DMS153 (cell line): ENCODE measurements at regions not wholly inside any gene's neighbourhood (a gene's known extent, or its start where the extent isn't known, plus 50 kb on each side); places are given as distances from the start of the nearest gene placed in this dataset.

Experiments used
- DNase-seq: peaks from one replicate; lab custom pipeline; 2025; lab: John Stamatoyannopoulos, UW

DNA sequence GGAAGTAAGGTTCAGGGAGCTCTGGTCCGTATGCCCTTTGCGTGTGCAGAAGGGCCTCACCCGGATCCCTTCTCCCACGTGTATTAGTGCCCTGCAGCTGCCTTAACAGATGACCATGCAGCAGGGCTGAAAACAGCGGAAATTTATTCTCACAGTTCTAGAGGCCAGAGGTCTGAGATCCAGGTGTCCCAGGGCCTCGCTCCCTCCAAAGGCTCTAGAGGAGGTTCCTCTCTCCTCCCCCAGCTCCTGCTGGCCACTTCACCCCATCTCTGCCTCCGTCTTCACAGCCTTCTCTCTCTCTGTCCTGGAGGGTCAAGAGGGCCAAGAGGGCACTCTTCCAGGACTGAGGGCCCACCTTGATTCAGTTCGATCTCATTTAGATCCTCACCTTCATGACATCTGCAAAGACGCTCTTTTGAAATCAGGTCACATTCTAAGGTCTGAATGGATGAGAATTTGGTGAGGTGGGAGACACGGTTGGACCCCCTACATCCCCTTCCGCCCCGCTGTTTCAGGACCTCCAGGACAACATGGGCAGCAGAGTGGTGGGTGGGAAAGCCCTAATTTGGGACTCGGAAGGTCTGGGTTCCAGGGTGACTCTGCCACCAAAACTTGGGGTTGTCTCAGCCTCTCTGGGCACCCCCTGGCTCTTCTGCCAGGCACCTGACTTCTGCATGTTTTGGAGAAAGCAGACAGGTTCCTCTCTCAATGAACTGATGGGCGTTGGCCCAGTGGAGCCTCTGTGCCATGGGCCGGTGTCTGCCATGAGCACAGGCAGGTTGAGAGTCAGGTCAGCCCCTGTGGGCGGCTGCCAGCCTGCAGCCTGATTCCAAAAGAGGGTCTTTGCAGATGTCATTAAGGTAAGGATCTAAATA lies 361.2 kb downstream of the SEC14L1 start:
- DNase-seq: no peak

DNA sequence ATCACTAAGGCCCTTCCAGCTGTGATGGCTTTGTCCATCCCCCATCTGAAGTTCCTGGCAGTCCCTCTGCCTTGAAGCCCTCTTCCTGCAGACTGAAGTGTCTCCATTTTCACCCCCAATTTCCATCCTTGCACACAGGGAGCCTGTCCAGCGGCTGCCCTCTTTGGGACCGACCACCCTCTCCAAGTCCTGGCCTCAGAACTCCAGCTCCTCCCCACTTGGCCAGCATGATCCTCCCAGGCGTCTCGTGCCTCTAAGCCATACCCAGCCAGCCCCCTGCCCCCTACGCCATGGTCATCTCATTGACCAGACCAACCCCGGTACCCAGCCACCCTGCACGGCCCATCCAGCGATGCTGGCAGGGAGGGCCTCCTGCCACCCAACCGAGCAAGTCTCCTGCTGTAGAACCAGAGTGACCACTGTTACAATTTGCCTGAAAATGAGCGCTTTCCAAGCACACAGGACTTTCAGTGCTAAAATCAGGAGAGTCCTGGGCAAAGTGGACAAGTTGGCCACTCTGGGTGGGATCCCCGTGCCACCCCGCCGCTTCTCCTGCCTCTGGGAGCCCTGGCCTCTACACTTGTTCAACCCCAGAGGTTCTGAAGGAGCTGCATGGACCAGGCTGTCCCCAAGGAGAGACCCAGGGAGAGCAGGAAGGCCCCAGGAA lies 362.0 kb downstream of the SEC14L1 start:
- no peak for DNase-seq

DNA sequence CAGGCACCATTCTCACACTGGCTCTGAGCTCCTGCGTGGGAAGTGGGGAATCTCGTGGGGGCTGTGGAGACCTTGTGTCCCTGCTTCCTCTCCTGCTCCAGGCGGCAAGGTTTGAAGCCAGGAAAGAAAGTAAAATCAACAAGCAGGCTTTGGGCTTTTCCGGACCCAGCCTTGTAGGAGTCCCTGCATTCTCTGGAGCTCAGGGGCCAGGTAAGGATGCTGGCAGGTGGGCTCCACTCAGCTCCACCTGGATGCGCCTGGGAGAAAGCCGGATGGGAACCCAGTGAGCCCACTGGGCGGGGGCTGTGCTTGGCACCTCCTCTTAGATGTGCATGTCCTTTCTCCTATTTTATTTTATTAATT lies 362.5 kb downstream of the SEC14L1 start:
- no peak for DNase-seq

DNA sequence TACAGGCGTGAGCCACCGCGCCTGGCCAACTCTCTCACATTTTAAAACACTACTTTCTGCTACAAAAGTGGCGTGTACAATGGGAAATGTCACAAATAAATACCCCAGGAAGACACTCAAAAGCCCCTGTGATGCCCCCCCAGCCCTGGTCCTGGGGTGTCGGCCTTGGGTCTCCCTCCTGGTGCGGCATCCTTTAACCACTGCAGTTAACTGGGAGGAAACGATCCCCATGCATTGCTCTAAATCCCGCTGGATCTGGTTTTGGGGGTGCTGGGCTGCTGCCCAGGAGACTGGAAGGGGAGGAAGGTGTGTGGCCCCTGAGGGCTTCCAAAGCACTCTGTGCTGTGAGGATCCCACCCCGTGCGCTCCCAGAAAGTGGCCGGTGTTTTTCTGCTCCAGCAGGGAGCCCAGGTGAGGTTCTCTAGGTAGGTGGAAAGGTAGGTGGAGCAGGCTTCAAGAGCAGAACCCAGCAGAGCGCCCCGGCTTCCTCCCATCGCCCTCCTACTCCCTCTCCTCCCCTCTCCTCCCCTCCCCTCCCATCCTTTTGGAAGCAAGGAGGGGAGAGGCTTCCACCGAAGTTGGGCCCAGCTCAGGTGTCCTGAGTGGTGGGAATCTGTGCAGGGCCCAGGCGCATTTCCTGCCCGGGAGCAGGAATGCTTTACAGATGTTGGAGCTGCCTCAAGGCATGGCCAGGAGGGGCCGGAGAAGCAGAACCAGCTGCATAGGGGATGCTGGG lies 363.3 kb downstream of the SEC14L1 start:
- no peak for DNase-seq

DNA sequence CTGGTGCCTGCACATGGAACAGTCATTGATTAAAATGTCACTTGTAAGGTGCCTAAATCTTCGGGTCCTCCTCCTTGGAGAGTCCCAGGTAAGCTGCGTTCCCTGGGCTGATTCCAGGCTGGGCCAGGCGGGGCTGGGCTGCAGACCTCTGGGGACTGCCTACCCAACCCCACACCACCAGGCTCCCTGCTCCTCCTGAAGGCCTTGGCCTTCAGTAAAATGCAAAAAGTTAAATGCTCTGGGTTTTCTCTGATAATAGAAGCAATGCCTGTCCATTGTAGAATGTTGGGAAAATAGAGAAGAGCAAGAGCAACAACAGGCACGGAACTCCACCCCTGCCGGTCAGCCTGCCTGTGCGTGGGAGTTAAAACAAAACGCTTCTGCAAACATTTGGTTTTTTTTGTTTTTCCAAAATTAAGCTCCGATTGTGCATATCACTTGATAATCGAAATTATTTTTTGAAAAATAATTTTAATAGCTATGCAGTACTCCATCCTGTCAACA lies 363.9 kb downstream of the SEC14L1 start:
- no peak for DNase-seq

DNA sequence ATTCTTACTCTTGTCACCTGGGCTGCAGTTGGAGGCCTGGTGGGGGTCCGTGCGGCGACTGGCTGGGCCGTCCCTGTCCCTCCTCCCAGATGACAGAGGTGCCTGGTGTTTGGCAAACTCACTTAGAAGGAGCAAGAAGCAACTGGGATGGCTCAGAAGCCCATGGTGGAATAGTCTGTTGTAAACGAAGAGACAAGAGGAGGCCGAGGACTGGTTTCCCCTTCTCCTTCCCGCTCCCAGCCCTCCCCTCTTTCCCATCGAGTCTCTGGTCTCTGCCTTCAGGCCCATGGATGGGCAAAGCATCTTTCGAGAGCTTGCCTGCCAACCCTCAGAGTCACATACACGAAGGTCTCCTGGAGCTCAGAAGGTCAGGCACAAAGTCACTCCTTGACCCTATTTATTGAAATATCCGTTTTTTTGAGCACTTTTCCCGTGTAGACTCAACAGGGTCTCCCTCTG lies 364.4 kb downstream of the SEC14L1 start:
- no peak for DNase-seq

DNA sequence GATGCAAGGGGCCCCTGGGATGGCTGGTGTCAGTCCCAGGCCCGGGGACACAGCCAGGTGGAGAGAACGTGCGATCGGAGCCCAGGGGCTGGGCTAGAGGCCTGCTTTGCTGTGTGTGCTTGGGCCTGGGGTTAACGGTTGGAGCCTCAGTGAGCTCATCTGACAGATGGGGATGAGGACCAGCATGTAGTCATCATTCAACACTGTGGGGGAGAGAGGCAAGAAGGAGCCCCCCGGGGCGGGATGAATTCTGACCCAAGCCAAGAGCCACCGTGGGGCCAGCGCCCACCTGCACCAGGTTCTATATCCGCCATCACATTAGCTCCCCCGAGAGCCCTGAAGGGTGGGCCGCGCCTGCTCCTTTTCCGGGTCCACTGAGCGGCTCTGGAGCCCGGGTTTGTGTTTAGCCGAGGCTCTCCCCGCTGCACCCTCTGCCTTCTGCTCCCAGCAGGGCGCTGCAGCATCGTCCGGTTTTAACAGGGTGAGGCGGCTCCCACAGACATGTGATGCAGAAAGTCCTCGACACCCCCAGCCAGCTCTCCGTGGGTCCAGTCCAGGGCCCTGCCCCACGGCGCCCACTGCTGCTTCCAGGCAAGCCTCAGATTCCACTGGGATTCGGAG lies 365.7 kb downstream of the SEC14L1 start:
- DNase-seq: no peak

DNA sequence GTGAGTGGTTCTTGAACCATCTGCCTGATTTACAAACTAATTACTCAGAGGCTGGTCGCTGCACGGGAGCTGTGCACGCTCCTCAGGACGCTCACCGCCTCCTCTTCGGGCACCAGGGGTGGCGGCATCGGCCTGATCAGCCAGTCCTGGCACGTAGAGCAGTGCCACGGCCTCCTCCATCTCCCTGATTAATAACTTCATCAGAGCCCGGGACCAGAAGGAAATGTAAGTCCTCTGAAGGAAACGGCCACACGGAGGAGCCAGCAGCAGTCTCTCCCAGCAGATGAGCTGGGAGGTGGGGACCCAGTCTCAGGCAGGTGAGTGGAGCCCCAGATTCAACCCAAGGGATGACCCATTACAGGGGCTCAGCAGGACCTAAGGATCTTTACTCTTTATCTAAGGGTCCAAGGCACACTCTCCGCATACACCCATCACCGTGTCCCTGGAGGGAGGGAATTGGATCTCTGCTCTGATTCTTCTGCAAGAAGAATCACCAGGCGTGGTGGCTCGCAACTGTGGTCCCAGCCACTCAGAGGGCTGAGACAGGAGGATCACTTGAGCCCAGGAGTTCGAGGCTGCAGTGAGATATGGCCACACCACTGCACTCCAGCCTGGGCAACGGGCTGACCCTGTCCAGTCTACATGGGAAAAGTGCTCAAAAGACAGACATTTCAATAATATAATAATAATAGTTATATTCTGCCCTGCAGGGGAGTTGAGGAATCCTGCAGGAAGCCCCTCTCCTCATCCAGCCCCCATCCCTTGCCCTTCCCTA lies 366.5 kb downstream of the SEC14L1 start:
- no peak for DNase-seq

DNA sequence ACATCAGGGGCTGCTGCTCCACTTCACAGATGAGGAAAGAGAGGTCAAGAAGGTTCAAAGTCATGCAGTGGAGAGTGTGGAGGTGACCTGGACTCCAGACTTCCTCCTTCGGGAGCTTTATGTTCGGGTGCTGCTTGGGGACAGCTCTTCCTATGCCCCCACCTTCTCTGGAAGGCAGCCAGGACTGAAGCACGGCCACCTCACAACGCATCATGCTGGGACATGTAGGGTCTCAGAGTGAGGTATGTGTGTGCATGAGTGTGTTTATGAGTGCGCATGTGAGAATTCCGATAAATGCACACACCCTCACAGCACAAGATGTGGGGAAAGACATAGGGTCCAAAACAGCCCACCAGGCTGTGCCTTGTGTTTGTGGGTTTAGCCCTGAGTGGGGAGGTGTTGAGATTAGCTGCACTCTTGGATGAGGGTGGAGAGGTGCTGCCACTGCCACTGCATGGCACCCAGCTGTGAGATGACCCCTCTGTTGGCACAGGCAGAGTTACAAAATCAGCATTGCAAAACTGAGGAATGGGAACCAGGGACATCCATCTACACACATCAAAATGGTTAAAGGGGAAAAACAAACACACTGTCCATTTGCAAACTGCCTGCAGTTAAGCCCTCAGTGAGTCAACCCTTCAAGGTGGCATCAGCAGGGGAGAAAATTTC lies 367.4 kb downstream of the SEC14L1 start:
- no peak for DNase-seq

DNA sequence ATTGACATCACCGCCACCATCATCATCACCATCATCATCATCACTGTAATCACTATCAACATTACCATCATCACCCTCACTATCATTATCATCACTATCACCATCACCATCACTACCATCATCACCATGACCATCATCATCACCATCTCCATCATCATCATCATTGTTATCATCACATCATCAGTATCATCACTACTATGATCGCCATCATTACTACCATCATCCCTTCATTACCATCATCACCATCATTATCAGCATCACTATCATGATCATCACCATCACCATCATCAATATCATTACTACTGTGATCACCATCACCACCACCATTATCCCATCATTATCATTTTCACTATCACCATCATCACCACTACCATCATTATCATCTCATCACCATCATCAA lies 368.3 kb downstream of the SEC14L1 start:
- no peak for DNase-seq

DNA sequence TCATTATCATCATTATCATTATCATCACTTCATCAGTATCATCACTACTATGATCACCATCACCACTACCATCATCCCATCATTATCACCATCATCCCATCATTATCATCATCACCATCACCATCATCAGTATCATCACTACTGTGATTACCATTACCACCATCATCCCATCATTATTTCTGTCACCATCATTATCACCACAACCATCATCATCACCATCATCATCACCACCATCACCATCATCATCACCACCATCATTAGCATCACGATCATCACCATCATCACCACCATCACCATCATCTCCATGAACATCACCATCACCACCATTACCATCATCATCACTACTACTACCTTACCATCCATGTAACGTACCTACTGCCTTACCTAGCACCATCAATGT lies 368.8 kb downstream of the SEC14L1 start:
- DNase-seq: no peak

DNA sequence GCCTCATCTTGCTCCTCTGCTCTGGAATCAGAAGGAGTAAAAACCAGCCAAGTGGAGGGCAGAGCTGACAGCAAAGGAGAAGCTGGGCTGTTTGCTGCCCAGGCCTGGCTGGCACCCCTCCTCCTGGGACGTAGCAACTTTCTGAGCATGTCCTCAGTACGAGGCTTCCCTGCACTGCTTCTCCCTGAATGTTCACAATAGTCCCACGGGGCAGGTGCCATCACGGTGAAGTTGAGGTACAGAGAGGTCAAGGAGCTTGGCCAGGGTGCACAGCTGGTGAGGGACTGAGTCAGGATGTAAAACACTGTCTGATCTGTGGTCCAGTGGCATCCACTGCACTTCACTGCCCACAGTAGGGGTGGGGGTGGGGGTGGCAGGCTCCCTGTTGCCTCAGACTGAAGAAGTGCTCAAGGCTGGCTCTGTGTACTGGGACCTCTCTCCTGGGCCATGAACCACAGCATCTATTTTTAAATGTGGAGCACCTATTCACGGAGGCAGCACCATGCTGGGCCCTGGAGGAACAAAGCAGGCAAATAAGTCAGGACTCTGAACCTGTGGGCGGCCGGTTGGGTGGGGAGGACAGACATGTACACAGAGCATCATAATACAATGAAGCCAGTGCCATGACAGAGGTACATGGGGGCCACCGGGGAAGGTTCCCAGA lies 369.5 kb downstream of the SEC14L1 start:
- no peak for DNase-seq

DNA sequence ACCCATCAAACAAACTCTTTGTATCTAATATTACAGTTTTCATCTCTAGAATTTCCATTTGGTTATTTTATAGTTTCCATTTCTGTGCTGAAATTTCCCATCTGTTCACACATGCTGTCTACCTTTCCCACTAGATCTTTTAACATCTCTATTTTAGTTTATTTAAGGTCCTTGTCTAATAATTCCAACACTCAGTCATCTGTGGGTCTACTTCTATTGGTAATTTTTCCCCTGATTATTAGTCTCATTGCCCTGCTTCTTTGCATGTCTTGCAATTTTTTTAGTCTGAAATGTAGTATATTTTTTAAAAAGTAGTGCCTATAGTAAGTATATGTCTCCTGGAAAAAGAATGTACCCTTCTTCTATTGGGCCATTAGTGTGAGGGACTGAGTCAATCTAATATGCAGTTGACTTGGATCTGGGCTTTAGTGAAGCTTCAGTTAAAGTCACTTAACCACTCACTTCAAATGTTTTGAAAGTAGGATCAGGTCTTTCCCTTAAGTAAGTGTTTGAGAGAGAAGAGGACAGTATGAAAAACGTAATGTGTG lies 370.8 kb downstream of the SEC14L1 start:
- DNase-seq: no peak

DNA sequence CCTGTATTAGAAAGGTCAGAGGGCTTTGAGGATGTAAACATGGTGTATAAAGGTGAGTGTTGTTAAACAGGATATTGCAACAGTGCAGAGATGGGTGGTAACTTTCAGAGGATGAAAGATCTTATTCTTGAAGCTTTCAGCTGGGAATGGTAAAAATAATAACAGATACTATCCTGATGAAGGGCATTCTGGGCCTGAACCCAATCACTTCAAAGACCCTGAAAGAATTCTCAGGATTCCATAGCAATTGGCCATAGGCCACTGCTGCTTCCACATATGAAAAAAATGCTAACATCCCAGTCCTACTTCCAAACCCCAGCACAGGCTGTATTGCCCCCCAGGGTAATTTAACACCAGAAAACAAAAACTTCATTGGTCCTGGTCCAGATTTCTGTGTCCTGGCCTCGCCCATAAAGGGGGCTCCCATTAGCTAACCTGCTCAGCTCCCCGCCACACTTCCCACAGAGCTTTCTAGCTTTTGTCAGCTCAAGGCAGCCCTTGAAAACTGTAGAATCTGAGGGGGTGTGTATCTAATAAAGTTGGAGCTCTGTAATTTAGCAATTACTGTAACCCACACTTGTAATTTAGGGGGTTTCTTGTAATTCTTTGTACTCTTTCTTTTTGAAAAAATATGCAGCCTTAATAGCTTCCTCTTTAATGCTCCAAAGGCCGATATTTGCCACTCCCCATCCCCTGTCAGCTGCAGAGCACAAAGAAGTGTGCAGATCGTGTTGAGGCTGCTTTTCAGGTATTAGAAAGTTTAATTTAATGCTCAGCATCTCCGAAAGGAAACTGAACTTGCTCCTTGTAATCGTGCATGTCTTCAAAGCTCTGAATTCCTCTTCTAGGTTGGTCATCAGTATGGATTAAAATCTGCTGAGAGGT lies 371.5 kb downstream of the SEC14L1 start:
- DNase-seq: no peak

DNA sequence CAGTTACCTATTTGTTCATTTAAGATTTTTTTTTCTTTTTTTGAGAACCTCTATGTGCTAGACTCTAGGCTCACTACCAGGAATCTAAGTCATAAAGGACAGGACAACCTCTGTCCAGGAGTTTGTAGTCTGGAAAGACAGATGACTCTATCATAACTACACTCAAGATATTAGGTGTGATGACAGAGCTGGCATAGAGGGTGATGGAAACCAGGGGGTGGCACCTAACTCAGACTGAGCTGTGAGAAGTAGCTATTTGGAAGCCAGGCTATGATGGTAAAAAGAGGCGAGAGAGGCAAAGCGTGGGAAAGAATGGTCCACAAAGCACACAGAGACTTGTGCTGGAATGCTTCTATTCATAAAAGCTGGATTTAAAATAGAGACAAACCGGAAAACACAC lies 372.3 kb downstream of the SEC14L1 start:
- no peak for DNase-seq

DNA sequence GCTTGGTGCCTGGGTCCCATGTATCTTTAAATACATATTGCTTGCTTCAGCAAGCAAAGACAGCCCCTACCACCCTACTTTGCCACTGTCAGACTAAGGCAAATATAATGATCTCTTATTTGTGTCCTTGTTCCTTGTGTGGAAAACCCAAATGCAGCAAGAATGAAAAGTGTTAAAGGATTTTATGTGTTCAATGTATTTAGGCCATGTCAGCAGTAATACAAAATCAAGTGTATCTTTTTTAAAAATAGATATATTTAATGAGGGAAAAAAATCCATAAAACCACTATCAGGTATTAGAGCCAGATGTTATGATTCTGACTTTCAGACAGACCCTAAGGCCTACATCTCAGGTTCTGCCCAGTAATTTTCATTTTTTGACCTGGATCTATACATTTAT lies 374.5 kb downstream of the SEC14L1 start:
- no peak for DNase-seq

DNA sequence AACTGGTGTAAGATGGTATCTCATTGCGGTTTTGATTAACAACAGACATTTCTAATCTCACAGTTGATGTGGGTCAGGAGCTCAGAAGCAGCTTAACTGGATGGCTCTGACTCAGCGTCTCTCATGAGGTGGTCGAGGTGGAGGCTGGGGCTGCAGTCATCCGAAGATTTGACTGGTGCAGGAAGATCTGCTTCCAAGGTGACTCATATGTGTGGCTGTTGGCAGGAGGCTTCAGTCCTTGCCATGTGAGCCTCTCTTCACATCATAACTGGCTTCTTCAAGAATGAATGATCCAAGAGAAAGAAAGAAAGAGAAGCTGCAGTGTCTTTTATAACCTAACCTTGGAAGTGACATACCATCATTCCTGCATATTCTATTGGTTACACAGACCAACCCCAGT lies 376.1 kb downstream of the SEC14L1 start:
- DNase-seq: no peak

DNA sequence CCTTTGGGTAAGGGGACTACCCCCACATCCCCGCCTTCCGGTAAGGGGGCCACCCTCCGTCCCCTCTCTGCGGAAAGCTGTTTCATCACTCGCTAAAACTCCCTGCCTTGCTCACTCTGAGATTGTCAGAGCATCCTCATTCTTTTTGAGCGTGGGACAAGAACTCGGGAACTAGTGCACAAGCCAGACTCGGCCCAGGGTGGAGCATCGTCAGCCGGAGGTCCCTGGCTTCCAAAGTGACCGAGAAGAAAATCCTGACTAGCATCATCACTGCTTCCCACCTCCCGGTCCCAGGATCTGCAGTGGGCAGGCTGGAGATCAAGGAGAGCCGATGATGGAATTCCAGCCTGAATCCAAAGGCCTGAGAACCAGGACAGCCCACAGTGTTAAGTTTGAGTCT lies 380.3 kb downstream of the SEC14L1 start:
- DNase-seq: no peak

DNA sequence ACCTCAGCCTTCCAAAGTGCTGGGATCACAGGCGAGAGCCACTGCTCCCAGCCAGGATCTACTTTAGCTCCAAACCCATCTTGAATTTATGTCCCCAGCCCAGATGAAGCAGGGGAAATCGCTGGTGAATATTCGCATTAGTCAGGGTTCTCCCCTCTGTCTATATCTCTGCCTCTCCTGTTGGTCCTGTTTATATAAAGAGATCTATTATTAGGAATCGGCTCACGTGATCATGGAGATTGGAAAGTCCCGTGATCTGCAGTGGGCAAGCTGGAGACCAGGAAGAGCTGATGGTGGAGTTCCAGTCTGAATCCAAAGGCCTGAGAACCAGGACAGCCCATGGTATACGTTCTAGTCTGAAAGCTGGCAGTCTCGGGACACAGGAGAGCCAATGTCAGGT lies 382.8 kb downstream of the SEC14L1 start:
- no peak for DNase-seq
